ENCODE measurements at regions not wholly inside any gene's neighbourhood (a gene's known extent, or its start where the extent isn't known, plus 50 kb on each side); places are given as distances from the start of the nearest gene placed in this dataset.

- H3K27ac ChIP-seq (ENCODE audit: low read depth, low read length), result no peak overlapping the region
- H3K36me3 ChIP-seq (ENCODE audit: insufficient read depth, low read length), result no peaks in the 10 kb centered on the region
- H3K27me3 ChIP-seq (ENCODE audit: insufficient read depth, low read length), result no peaks in the 10 kb centered on the region
- H3K79me2 ChIP-seq (ENCODE audit: insufficient read depth, low read length), result no peaks in the 10 kb centered on the region
- DNase-seq (ENCODE audit: insufficient read length, low spot score, missing footprints), result no peak
- TF ChIP-seq, protein P1, sequence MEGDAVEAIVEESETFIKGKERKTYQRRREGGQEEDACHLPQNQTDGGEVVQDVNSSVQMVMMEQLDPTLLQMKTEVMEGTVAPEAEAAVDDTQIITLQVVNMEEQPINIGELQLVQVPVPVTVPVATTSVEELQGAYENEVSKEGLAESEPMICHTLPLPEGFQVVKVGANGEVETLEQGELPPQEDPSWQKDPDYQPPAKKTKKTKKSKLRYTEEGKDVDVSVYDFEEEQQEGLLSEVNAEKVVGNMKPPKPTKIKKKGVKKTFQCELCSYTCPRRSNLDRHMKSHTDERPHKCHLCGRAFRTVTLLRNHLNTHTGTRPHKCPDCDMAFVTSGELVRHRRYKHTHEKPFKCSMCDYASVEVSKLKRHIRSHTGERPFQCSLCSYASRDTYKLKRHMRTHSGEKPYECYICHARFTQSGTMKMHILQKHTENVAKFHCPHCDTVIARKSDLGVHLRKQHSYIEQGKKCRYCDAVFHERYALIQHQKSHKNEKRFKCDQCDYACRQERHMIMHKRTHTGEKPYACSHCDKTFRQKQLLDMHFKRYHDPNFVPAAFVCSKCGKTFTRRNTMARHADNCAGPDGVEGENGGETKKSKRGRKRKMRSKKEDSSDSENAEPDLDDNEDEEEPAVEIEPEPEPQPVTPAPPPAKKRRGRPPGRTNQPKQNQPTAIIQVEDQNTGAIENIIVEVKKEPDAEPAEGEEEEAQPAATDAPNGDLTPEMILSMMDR (IDR thresholded peaks at IDR 0.05; ENCODE audit: extremely low read depth, low read depth, low read length), result no peak
- no peak overlapping the region for H3K4me3 ChIP-seq (ENCODE audit: insufficient read depth, low read length)
- no peaks in the 10 kb centered on the region for H3K9me3 ChIP-seq (ENCODE audit: low read depth, low read length)
- peaks cover 4% of the 10 kb centered on the region for H3K4me1 ChIP-seq (ENCODE audit: insufficient read depth, low read length)
- no peaks in the 10 kb centered on the region for H4K20me1 ChIP-seq (ENCODE audit: insufficient read depth, low read length)
- no peak overlapping the region for H3K4me2 ChIP-seq (ENCODE audit: insufficient read depth, low read length)
- no peak overlapping the region for H2AFZ ChIP-seq (ENCODE audit: low read length)
Measured at GRCh38 chr11:112367461-112367860, 106.8 kb upstream of the PLET1 start.

GRCh38 chr11:112367895-112368294, 107.2 kb upstream of the PLET1 start:
- TF ChIP-seq, protein P1 (IDR thresholded peaks at IDR 0.05; ENCODE audit: extremely low read depth, low read depth, low read length), result no peak

GRCh38 chr11:112368381-112368780, 107.7 kb upstream of the PLET1 start:
- H3K9me3 ChIP-seq (ENCODE audit: low read depth, low read length), result no peaks in the 10 kb centered on the region
- no peak overlapping the region for H3K27ac ChIP-seq (ENCODE audit: low read depth, low read length)
- H3K27me3 ChIP-seq (ENCODE audit: insufficient read depth, low read length), result no peaks in the 10 kb centered on the region
- no peak for DNase-seq (ENCODE audit: insufficient read length, low spot score, missing footprints)
- H3K4me2 ChIP-seq (ENCODE audit: insufficient read depth, low read length), result no peak overlapping the region
- H3K4me1 ChIP-seq (ENCODE audit: insufficient read depth, low read length), result peaks cover 4% of the 10 kb centered on the region
- no peaks in the 10 kb centered on the region for H3K79me2 ChIP-seq (ENCODE audit: insufficient read depth, low read length)
- H4K20me1 ChIP-seq (ENCODE audit: insufficient read depth, low read length), result no peaks in the 10 kb centered on the region
- H2AFZ ChIP-seq (ENCODE audit: low read length), result no peak overlapping the region
- TF ChIP-seq, protein P1 (IDR thresholded peaks at IDR 0.05; ENCODE audit: extremely low read depth, low read depth, low read length), result no peak
- H3K4me3 ChIP-seq (ENCODE audit: insufficient read depth, low read length), result no peak overlapping the region
- no peaks in the 10 kb centered on the region for H3K36me3 ChIP-seq (ENCODE audit: insufficient read depth, low read length)

More at GRCh38 chr11:112367895-112368294, 107.2 kb upstream of the PLET1 start:
- H3K27me3 ChIP-seq (ENCODE audit: insufficient read depth, low read length), result no peaks in the 10 kb centered on the region
- peaks cover 4% of the 10 kb centered on the region for H3K4me1 ChIP-seq (ENCODE audit: insufficient read depth, low read length)
- H3K9me3 ChIP-seq (ENCODE audit: low read depth, low read length), result no peaks in the 10 kb centered on the region
- H4K20me1 ChIP-seq (ENCODE audit: insufficient read depth, low read length), result no peaks in the 10 kb centered on the region
- DNase-seq (ENCODE audit: insufficient read length, low spot score, missing footprints), result no peak
- no peak overlapping the region for H3K4me2 ChIP-seq (ENCODE audit: insufficient read depth, low read length)
- no peak overlapping the region for H3K27ac ChIP-seq (ENCODE audit: low read depth, low read length)
- H3K36me3 ChIP-seq (ENCODE audit: insufficient read depth, low read length), result no peaks in the 10 kb centered on the region
- H2AFZ ChIP-seq (ENCODE audit: low read length), result no peak overlapping the region
- no peaks in the 10 kb centered on the region for H3K79me2 ChIP-seq (ENCODE audit: insufficient read depth, low read length)
- H3K4me3 ChIP-seq (ENCODE audit: insufficient read depth, low read length), result no peak overlapping the region

DNA sequence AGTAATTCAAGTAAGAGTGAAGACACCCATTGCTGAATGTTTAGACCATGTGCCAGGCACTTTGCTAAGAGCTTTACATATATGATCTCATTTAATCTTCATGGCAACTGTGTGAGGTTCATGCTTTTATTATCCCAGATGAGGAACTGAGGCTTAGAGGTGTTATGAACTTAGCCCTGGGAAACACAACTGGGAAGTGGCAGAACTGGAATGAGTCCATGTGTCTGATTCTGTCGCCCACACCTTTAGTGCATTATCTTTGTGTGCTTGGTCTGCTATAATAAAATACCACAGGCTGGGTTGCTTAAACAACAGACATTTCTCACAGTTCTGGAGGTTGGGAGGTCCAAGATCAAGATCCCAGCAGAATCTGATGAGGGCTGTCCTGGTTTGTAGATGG, 108.7 kb upstream of the PLET1 start:
- Histone ChIP-seq H3K36me3 (ENCODE audit: insufficient read depth, low read length) (no peaks in the 10 kb centered on the region), H3K27ac (ENCODE audit: low read depth, low read length) (no peak overlapping the region), H2AFZ (ENCODE audit: low read length) (no peak overlapping the region), H4K20me1 (ENCODE audit: insufficient read depth, low read length) (no peaks in the 10 kb centered on the region), H3K79me2 (ENCODE audit: insufficient read depth, low read length) (no peaks in the 10 kb centered on the region), H3K4me1 (ENCODE audit: insufficient read depth, low read length) (peaks cover 4% of the 10 kb centered on the region), H3K9me3 (ENCODE audit: low read depth, low read length) (no peaks in the 10 kb centered on the region), H3K27me3 (ENCODE audit: insufficient read depth, low read length) (no peaks in the 10 kb centered on the region), H3K4me2 (ENCODE audit: insufficient read depth, low read length) (no peak overlapping the region), H3K4me3 (ENCODE audit: insufficient read depth, low read length) (no peak overlapping the region)
- TF ChIP-seq, protein P1 (IDR thresholded peaks at IDR 0.05; ENCODE audit: extremely low read depth, low read depth, low read length), result no peak
- DNase-seq (ENCODE audit: insufficient read length, low spot score, missing footprints), result no peak

Measured in osteoblast (primary cell).